KMS-11 (cell line): ENCODE measurements at regions not wholly inside any gene's neighbourhood (a gene's known extent, or its start where the extent isn't known, plus 50 kb on each side); places are given as distances from the start of the nearest gene placed in this dataset.

ENCODE experiments used
- H2AFZ ChIP-seq: fragments of 200-600 bp; sonication (generic); 2 replicates; pipeline ENCODE4 v1.6.1; 2016; ENCODE audit warnings: antibody characterized with exemption, mixed run types, low read depth
- H3K27ac ChIP-seq: fragments of 200-600 bp; sonication (generic); 2 replicates; pipeline ENCODE4 v1.6.1; 2016; ENCODE audit warnings: mild to moderate bottlenecking, mixed run types
- H3K27me3 ChIP-seq: fragments of 200-600 bp; sonication (generic); 2 replicates; pipeline ENCODE4 v1.6.1; 2017; ENCODE audit warnings: mild to moderate bottlenecking, low read depth, mixed run types, moderate library complexity; ENCODE audit not compliant: insufficient read depth
- H3K36me3 ChIP-seq: fragments of 200-600 bp; sonication (generic); 2 replicates; pipeline ENCODE4 v1.6.1; 2017; ENCODE audit warnings: mild to moderate bottlenecking, mixed run types; ENCODE audit not compliant: insufficient read depth
- H3K4me1 ChIP-seq: fragments of 200-600 bp; sonication (generic); 2 replicates; pipeline ENCODE4 v1.6.1; 2016; ENCODE audit warnings: mild to moderate bottlenecking, low read depth, mixed run types; ENCODE audit not compliant: poor library complexity, severe bottlenecking
- H3K4me2 ChIP-seq: fragments of 200-600 bp; sonication (generic); 2 replicates; pipeline ENCODE4 v1.7.0; 2016; ENCODE audit warnings: mild to moderate bottlenecking, mixed run types
- H3K4me3 ChIP-seq: fragments of 200-600 bp; sonication (generic); IDR thresholded peaks from 2 replicates; pipeline ENCODE4 v1.6.1; 2017; ENCODE audit warnings: low read depth, low read length, mixed read lengths; ENCODE audit not compliant: insufficient read depth
- H3K79me2 ChIP-seq: fragments of 200-600 bp; sonication (generic); 2 replicates; pipeline ENCODE4 v1.6.1; 2016; ENCODE audit warnings: low read depth, mixed run types; ENCODE audit not compliant: insufficient read depth
- H3K9ac ChIP-seq: fragments of 200-600 bp; sonication (generic); 2 replicates; pipeline ENCODE4 v1.6.1; 2016; ENCODE audit warnings: mild to moderate bottlenecking, mixed run types
- H4K20me1 ChIP-seq: fragments of 200-600 bp; sonication (generic); 2 replicates; pipeline ENCODE4 v1.6.1; 2016; ENCODE audit warnings: mild to moderate bottlenecking, mixed run types; ENCODE audit not compliant: insufficient read depth
- CTCF ChIP-seq: fragments of 200-600 bp; sonication (generic); conservative IDR thresholded peaks from 2 replicates; pipeline ENCODE4 v1.6.1; 2017; ENCODE audit warnings: low read depth, mild to moderate bottlenecking, antibody characterized with exemption, low read length, moderate library complexity, mixed read lengths

GRCh38 chr16:8137606-8138005 lies 452.7 kb downstream of the TMEM114 start:
- no peaks in the 10 kb centered on the region for H3K79me2 ChIP-seq
- H3K27ac ChIP-seq: no peak overlapping the region
- H3K4me3 ChIP-seq: no peak overlapping the region
- H3K36me3 ChIP-seq: no peaks in the 10 kb centered on the region
- H3K4me1 ChIP-seq: no peaks in the 10 kb centered on the region
- no peaks in the 10 kb centered on the region for H3K27me3 ChIP-seq
- no peak overlapping the region for H3K4me2 ChIP-seq
- no peak overlapping the region for H2AFZ ChIP-seq
- no peak overlapping the region for H3K9ac ChIP-seq
- no peak for TF ChIP-seq CTCF
- H4K20me1 ChIP-seq: no peaks in the 10 kb centered on the region

- H3K36me3 ChIP-seq: no peaks in the 10 kb centered on the region
- TF ChIP-seq CTCF: no peak
- H3K27me3 ChIP-seq: no peaks in the 10 kb centered on the region
- H3K27ac ChIP-seq: no peak overlapping the region
- no peak overlapping the region for H3K4me2 ChIP-seq
- no peak overlapping the region for H3K4me3 ChIP-seq
- H3K79me2 ChIP-seq: no peaks in the 10 kb centered on the region
- no peaks in the 10 kb centered on the region for H3K4me1 ChIP-seq
- no peak overlapping the region for H2AFZ ChIP-seq
- no peak overlapping the region for H3K9ac ChIP-seq
- no peaks in the 10 kb centered on the region for H4K20me1 ChIP-seq
Observed at GRCh38 chr16:8130197-8130596, 460.1 kb downstream of the TMEM114 start.

GRCh38 chr16:8127070-8127469 lies 463.2 kb downstream of the TMEM114 start:
- Histone ChIP-seq H3K27me3 (no peaks in the 10 kb centered on the region), H3K27ac (no peak overlapping the region), H3K36me3 (no peaks in the 10 kb centered on the region), H3K79me2 (no peaks in the 10 kb centered on the region), H2AFZ (no peak overlapping the region), H4K20me1 (no peaks in the 10 kb centered on the region), H3K4me1 (no peaks in the 10 kb centered on the region), H3K9ac (no peak overlapping the region), H3K4me3 (no peak overlapping the region), H3K4me2 (no peak overlapping the region)
- TF ChIP-seq CTCF: no peak

GRCh38 chr16:8126313-8126712 lies 464.0 kb downstream of the TMEM114 start:
- no peaks in the 10 kb centered on the region for H3K36me3 ChIP-seq
- H3K79me2 ChIP-seq: no peaks in the 10 kb centered on the region
- H3K9ac ChIP-seq: no peak overlapping the region
- no peaks in the 10 kb centered on the region for H3K4me1 ChIP-seq
- no peaks in the 10 kb centered on the region for H3K27me3 ChIP-seq
- H3K4me3 ChIP-seq: no peak overlapping the region
- no peaks in the 10 kb centered on the region for H4K20me1 ChIP-seq
- H3K27ac ChIP-seq: no peak overlapping the region
- no peak overlapping the region for H3K4me2 ChIP-seq
- H2AFZ ChIP-seq: no peak overlapping the region
- no peak for TF ChIP-seq CTCF

- no peak overlapping the region for H2AFZ ChIP-seq
- H3K4me1 ChIP-seq: no peaks in the 10 kb centered on the region
- H3K27me3 ChIP-seq: no peaks in the 10 kb centered on the region
- no peak overlapping the region for H3K27ac ChIP-seq
- no peaks in the 10 kb centered on the region for H3K36me3 ChIP-seq
- H3K4me2 ChIP-seq: no peak overlapping the region
- TF ChIP-seq CTCF: no peak
- no peaks in the 10 kb centered on the region for H4K20me1 ChIP-seq
- no peaks in the 10 kb centered on the region for H3K79me2 ChIP-seq
- H3K9ac ChIP-seq: no peak overlapping the region
- no peak overlapping the region for H3K4me3 ChIP-seq
Observed at GRCh38 chr16:8120001-8120400, 470.3 kb downstream of the TMEM114 start.
